ENCODE measurements at regions not wholly inside any gene's neighbourhood (a gene's known extent, or its start where the extent isn't known, plus 50 kb on each side); places are given as distances from the start of the nearest gene placed in this dataset.

DNA sequence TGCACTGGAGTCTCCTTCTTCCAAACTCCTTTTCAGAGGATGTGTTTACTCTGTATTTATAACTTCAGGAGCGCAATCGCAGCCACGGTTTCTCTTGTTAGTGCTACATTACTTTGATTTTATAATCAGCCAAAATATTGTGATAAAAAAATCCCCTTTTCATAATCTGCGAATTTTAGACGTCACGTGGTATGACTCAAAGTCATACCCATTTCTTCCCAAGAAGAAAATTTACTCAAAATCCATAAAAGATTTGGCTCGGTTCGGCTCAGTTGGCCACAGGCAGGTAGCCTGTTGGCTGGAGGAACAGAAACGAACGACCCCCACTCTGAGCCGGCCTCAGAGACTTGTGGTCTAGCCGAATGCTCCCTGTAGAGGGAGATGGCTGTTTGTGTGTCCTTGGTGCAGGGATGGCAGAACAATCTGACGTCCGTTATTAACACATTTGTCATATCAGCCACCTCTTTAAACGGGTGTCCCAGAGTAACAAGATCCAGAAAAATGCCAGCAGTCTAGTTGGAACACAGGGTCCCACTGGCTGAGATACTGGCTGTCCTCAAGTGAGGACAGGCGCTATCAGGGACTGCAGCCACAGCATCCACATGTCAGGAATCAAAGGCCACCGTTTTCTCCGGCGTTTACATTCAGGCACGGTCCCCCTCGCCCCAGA is 247.6 kb downstream of the DLL1 start:
- Mint-ChIP-seq H3K27ac (ENCODE audit: unreplicated experiment) (no peak overlapping the region), H3K9me3 (ENCODE audit: low read depth, unreplicated experiment) (peaks cover 2% of the 10 kb centered on the region), H3K36me3 (ENCODE audit: insufficient read depth, unreplicated experiment) (no peaks in the 10 kb centered on the region), H3K4me1 (ENCODE audit: low read depth, unreplicated experiment) (no peaks in the 10 kb centered on the region), H3K27me3 (ENCODE audit: unreplicated experiment) (peaks cover 44% of the 10 kb centered on the region), H3K4me3 (ENCODE audit: low read depth, unreplicated experiment) (no peak overlapping the region)
- TF ChIP-seq, protein P1, sequence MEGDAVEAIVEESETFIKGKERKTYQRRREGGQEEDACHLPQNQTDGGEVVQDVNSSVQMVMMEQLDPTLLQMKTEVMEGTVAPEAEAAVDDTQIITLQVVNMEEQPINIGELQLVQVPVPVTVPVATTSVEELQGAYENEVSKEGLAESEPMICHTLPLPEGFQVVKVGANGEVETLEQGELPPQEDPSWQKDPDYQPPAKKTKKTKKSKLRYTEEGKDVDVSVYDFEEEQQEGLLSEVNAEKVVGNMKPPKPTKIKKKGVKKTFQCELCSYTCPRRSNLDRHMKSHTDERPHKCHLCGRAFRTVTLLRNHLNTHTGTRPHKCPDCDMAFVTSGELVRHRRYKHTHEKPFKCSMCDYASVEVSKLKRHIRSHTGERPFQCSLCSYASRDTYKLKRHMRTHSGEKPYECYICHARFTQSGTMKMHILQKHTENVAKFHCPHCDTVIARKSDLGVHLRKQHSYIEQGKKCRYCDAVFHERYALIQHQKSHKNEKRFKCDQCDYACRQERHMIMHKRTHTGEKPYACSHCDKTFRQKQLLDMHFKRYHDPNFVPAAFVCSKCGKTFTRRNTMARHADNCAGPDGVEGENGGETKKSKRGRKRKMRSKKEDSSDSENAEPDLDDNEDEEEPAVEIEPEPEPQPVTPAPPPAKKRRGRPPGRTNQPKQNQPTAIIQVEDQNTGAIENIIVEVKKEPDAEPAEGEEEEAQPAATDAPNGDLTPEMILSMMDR (IDR thresholded peaks at IDR 0.05; ENCODE audit: unreplicated experiment), result no peak
- DNase-seq, result no peak
- intact Hi-C loops (cut with micrococcal nuclease; ENCODE audit: unreplicated experiment), result no loop called here
- BruUV-seq (replicated peaks), result no TSS peak
- CTCF ChIA-PET, result no interaction called here

DNA sequence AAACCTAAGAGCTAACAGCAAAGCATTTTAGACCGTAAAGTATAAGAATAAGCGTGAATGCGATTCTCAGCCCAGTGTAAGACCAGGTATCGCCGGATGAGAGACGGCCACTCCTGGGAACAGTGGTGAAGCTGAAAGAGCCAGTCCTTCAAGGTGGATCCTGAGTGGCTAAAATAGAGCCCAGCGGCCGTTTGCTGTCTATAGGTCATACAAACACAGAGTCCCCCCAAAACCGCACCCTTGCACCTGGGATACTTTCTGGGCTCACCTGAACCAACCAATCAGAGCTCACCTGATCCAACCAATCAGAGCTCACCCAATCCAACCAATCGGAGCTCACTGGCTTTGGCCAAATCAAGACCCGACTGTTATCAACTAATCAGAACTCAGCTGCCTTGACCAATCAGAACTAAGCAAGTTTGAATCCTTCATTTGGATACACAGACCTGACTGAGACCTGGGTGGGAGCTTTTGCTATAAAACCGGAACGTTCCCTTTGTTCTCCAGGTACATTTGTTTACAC is 248.2 kb downstream of the DLL1 start:
- Mint-ChIP-seq H3K4me3 (ENCODE audit: low read depth, unreplicated experiment) (no peak overlapping the region), H3K27ac (ENCODE audit: unreplicated experiment) (no peak overlapping the region), H3K36me3 (ENCODE audit: insufficient read depth, unreplicated experiment) (no peaks in the 10 kb centered on the region), H3K4me1 (ENCODE audit: low read depth, unreplicated experiment) (no peaks in the 10 kb centered on the region), H3K9me3 (ENCODE audit: low read depth, unreplicated experiment) (peaks cover 2% of the 10 kb centered on the region), H3K27me3 (ENCODE audit: unreplicated experiment) (peaks cover 40% of the 10 kb centered on the region)
- TF ChIP-seq, protein P1 (IDR thresholded peaks at IDR 0.05; ENCODE audit: unreplicated experiment), result no peak
- no peak for DNase-seq
- intact Hi-C loops (cut with micrococcal nuclease; ENCODE audit: unreplicated experiment), result no loop called here
- BruUV-seq (replicated peaks), result no TSS peak
- CTCF ChIA-PET, result no interaction called here

GRCh38 chr6:170042123-170042522 is 248.8 kb downstream of the DLL1 start:
- no peak overlapping the region for H3K4me3 Mint-ChIP-seq (ENCODE audit: low read depth, unreplicated experiment)
- TF ChIP-seq, protein P1 (IDR thresholded peaks at IDR 0.05; ENCODE audit: unreplicated experiment), result no peak
- no peak for DNase-seq
- BruUV-seq (replicated peaks), result no TSS peak
- H3K27ac Mint-ChIP-seq (ENCODE audit: unreplicated experiment), result no peak overlapping the region
- intact Hi-C loops (cut with micrococcal nuclease; ENCODE audit: unreplicated experiment), result no loop called here
- H3K27me3 Mint-ChIP-seq (ENCODE audit: unreplicated experiment), result peaks cover 35% of the 10 kb centered on the region
- CTCF ChIA-PET, result no interaction called here
- H3K4me1 Mint-ChIP-seq (ENCODE audit: low read depth, unreplicated experiment), result no peaks in the 10 kb centered on the region
- H3K9me3 Mint-ChIP-seq (ENCODE audit: low read depth, unreplicated experiment), result peaks cover 2% of the 10 kb centered on the region
- H3K36me3 Mint-ChIP-seq (ENCODE audit: insufficient read depth, unreplicated experiment), result no peaks in the 10 kb centered on the region

DNA sequence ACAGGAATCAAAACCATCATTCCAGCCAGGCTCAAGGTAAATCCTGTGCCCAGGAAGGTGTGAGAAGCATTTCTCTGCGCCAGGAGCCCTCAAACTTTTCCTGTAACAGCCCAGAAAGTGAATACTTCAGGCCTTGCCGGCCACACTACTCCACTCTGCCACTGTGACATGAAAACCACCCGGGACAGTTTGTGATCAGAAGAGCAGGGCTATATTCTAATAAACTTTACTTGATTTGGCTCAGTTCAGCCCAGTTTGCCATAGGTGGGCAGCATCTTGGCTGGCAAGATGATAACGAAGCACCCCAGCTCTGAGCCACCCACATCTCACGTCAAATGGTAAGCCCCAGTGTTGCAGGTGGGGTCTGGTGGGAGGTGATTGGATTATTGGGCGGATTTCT is 249.4 kb downstream of the DLL1 start:
- Mint-ChIP-seq H3K4me1 (ENCODE audit: low read depth, unreplicated experiment) (no peaks in the 10 kb centered on the region), H3K27me3 (ENCODE audit: unreplicated experiment) (peaks cover 29% of the 10 kb centered on the region), H3K27ac (ENCODE audit: unreplicated experiment) (no peak overlapping the region), H3K36me3 (ENCODE audit: insufficient read depth, unreplicated experiment) (no peaks in the 10 kb centered on the region), H3K9me3 (ENCODE audit: low read depth, unreplicated experiment) (peaks cover 2% of the 10 kb centered on the region), H3K4me3 (ENCODE audit: low read depth, unreplicated experiment) (no peak overlapping the region)
- TF ChIP-seq, protein P1 (IDR thresholded peaks at IDR 0.05; ENCODE audit: unreplicated experiment), result no peak
- intact Hi-C loops (cut with micrococcal nuclease; ENCODE audit: unreplicated experiment), result no loop called here
- DNase-seq, result no peak
- no TSS peak for BruUV-seq (replicated peaks)
- CTCF ChIA-PET, result no interaction called here
